ENCODE measurements at regions not wholly inside any gene's neighbourhood (a gene's known extent, or its start where the extent isn't known, plus 50 kb on each side); places are given as distances from the start of the nearest gene placed in this dataset.
"Not testable (repeated sequence)": the region's sequence is repeated elsewhere in the genome, so short reads cannot be mapped to it uniquely, and the experiment has no call there.

GRCh38 chr6:18543051-18543450 is 155.9 kb downstream of the RNF144B start:
- ChIA-PET POLR2A (no interaction called here), CTCF (no interaction called here)
- no peak for TF ChIP-seq CTCF (IDR thresholded peaks at IDR 0.05; ENCODE audit: control extremely low read depth, extremely low read depth, low read depth, missing control alignments)
- no peak for DNase-seq (ENCODE audit: extremely low spot score)

- DNase-seq (ENCODE audit: extremely low spot score); POLR2A ChIA-PET: not testable (repeated sequence)
- CTCF ChIA-PET = interaction anchor here (0.8 kb wide), 1 partner anchor 9 kb away, joined by 3 read pairs; no protein-coding TSS in a partner anchor
Measured at GRCh38 chr6:18545142-18545541, 158.0 kb downstream of the RNF144B start.

GRCh38 chr6:18545726-18546125 is 158.6 kb downstream of the RNF144B start:
- DNase-seq (ENCODE audit: extremely low spot score) = no peak
- TF ChIP-seq CTCF (IDR thresholded peaks at IDR 0.05; ENCODE audit: control extremely low read depth, extremely low read depth, low read depth, missing control alignments) = no peak
- ChIA-PET POLR2A (no interaction called here), CTCF (interaction anchor here (0.8 kb wide), 1 partner anchor 10 kb away, joined by 3 read pairs; no protein-coding TSS in a partner anchor)

GRCh38 chr6:18550119-18550518 is 163.0 kb downstream of the RNF144B start:
- no peak for TF ChIP-seq CTCF (IDR thresholded peaks at IDR 0.05; ENCODE audit: control extremely low read depth, extremely low read depth, low read depth, missing control alignments)
- no peak for DNase-seq (ENCODE audit: extremely low spot score)
- POLR2A ChIA-PET = no interaction called here
- CTCF ChIA-PET = interaction anchor here (1.0 kb wide), 1 partner anchor 10 kb away, joined by 3 read pairs; no protein-coding TSS in a partner anchor

GRCh38 chr6:18551228-18551627 is 164.1 kb downstream of the RNF144B start:
- ChIA-PET CTCF (interaction anchor here (1.3 kb wide), 1 partner anchor 11 kb away, joined by 3 read pairs; no protein-coding TSS in a partner anchor), POLR2A (no interaction called here)
- no peak for DNase-seq (ENCODE audit: extremely low spot score)
- TF ChIP-seq CTCF (IDR thresholded peaks at IDR 0.05; ENCODE audit: control extremely low read depth, extremely low read depth, low read depth, missing control alignments) = no peak

DNA sequence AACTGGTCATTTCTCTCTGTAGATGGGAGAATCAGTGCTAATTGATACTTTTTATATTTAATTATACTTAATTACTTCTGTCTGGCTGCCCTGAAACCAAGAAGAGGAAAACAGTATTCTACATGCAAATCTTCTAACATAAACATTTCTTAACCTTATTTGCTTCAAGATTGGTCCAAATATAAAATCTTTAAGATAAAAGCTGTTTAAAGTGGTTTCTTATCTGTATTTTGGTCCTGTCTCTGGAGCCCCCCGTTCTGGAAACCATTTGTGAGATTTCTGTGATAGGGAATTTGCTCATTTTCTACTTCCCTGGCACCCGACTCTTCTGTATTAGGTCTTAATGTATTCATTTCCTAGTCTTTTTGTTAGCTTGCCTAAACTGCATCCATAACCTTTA is 168.6 kb downstream of the RNF144B start:
- POLR2A ChIA-PET = no interaction called here
- CTCF ChIA-PET = no interaction called here
- no peak for DNase-seq (ENCODE audit: extremely low spot score)
- no peak for TF ChIP-seq CTCF (IDR thresholded peaks at IDR 0.05; ENCODE audit: control extremely low read depth, extremely low read depth, low read depth, missing control alignments)

DNA sequence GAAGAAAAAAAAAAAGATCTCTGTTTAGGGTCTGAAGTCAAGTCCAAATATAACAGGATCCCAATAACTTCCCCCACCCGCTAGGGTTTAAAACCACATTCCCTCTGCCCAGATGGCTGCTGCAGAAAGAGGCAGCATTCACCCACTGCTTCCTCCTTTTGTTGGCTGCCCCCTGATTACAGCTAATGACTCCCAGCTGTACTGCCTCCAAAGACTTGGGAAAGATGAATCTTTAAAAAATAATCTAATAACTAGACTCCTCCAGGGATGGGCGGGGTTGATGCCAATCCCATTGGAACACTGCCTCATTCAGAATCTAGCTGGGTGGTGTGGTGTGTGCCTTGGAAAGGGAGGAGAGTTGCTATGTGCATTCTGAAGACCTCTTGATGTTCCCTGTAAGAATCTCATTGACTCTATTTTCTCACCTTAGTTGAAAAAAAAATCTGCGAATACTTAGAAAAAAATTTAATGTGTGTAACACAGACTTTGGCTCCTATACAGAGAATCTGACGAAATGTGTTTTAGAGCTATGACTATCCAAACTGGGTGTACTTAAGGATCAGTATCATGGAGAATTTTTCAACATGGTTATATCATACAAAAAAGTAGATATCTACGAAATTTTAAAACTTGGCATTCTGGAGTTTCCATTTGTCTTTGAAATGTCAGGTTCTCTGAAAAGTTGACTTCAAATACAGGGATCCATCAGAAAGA is 174.0 kb downstream of the RNF144B start:
- ChIA-PET POLR2A (no interaction called here), CTCF (interaction anchor here (1.0 to 1.3 kb wide), 2 partner anchors 11 to 31 kb away, joined by 3 read pairs; no protein-coding TSS in a partner anchor)
- no peak for DNase-seq (ENCODE audit: extremely low spot score)
- TF ChIP-seq CTCF (IDR thresholded peaks at IDR 0.05; ENCODE audit: control extremely low read depth, extremely low read depth, low read depth, missing control alignments) = no peak
